Epithelial cell of esophagus (primary cell): ENCODE measurements at regions not wholly inside any gene's neighbourhood (a gene's known extent, or its start where the extent isn't known, plus 50 kb on each side); places are given as distances from the start of the nearest gene placed in this dataset.

Experiments used
- DNase-seq: peaks from one replicate; pipeline ENCODE4 v3.0.0; 2010; ENCODE audit warnings: low read depth
- H3K4me3 ChIP-seq: 2 replicates; pipeline ENCODE4 v1.5.1; 2011; ENCODE audit warnings: mild to moderate bottlenecking, low read length, control low read depth
- TF ChIP-seq, protein P1 (sequence below): IDR thresholded peaks from 2 replicates; pipeline ENCODE4 v1.5.1; 2011; ENCODE audit warnings: low read depth, mild to moderate bottlenecking, low read length, control low read depth, inconsistent platforms; ENCODE audit not compliant: insufficient read depth; ENCODE audit errors: missing control alignments

DNA sequence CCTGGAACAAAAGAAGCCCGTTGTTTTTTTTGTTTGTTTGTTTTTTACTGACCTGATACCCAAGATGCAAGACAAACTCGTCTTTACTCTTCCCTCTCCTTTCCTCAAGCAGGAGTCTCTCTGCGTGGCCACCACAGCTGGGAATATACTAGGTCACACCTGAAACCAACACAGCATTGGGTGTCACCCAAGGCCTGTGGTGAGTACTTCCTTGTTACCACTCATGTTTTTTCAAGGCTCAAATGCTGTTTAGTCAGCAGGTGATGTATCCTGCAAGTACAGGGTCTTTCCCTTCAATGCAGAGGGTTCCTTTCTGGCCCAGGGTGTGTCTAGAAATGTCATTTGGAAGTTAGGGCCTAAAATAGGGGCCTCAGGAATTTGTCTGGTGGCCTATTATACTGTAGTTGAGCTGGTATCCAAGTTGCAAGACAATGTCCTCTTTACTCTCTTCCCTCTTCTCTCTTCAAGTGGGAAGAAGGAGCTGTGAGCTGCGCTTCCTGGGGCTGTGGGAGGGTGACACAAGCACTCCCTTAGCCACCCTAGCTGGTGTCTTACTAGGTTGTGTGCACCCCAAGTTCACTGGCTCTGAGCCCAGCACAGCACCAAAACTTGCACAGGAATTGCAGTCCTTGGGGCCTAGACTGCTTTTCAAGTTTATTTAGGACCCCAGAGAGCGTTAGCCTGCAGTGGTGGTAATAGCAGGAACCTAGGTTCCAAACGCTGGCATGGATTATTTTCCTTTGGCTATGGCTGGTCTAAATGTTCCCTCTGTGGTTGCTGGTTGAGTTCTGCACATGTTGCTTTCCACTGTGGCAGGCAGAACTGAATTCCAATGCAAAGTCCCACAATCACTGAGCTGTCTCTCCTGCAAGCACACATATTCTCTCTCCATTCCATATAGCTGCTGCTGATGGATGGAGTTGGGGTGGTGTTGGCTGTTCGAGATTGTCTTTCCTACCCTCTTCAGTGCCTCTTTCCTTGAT, 91.4 kb upstream of the LYPLAL1 start:
- no peak overlapping the region for H3K4me3 ChIP-seq
- DNase-seq = no peak
- TF ChIP-seq, protein P1, sequence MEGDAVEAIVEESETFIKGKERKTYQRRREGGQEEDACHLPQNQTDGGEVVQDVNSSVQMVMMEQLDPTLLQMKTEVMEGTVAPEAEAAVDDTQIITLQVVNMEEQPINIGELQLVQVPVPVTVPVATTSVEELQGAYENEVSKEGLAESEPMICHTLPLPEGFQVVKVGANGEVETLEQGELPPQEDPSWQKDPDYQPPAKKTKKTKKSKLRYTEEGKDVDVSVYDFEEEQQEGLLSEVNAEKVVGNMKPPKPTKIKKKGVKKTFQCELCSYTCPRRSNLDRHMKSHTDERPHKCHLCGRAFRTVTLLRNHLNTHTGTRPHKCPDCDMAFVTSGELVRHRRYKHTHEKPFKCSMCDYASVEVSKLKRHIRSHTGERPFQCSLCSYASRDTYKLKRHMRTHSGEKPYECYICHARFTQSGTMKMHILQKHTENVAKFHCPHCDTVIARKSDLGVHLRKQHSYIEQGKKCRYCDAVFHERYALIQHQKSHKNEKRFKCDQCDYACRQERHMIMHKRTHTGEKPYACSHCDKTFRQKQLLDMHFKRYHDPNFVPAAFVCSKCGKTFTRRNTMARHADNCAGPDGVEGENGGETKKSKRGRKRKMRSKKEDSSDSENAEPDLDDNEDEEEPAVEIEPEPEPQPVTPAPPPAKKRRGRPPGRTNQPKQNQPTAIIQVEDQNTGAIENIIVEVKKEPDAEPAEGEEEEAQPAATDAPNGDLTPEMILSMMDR = no peak

DNA sequence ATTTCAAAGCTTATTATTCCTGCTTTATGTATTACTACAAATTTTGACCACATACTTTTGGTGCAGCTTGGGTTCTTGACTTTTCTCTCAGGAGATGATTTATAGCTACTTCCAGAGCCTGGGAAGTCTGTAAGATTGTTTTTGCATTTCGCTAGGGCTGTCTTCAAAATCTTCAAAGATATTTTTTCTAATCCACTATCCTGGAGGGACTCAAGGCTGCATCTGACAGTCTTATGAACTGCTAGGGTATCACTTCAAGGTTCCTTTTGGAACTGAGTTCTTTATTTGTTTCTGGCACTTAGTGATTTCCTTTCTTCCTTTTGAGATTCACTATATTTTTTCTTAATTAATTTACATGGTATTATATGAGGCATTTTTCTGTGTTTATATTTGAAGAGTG, 90.0 kb upstream of the LYPLAL1 start:
- DNase-seq = no peak
- H3K4me3 ChIP-seq = no peak overlapping the region
- TF ChIP-seq, protein P1 = no peak

DNA sequence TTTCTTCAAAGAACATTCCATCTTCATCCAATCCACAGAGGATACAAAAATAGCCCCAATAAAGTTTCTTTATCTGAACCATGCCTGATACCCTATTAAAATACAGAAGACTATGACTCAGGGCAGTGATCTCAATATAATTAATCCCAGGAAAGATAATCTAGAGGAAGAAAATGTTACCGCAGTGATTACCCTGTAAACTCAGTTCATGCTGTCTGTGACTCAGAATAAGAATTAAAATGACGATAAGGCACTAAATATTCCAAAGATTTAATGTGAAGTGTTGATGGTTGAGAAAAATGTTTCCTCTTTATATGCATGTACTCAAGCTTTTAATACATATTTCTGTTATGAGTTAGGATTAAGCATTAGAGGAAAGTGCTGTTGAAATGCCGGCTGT, 88.6 kb upstream of the LYPLAL1 start:
- DNase-seq = no peak
- no peak overlapping the region for H3K4me3 ChIP-seq
- TF ChIP-seq, protein P1 = no peak

DNA sequence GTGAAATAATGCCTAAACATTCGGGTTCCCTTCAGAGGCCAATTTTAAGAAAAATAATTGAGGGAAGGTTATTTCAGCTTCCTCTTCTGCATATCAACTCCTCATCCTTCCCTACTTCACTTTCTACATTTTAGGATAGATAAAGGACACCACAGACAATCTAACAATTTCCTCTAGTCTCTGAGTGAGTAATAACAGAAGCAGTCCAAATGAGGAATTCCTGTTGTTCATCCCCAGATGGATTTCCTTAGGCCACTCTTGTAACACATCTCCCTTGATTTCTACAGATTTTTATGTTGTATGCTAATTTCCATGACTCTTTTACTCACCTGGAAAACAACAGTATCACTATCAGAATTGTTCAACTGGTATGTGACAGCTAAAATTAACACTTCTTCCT, 87.7 kb upstream of the LYPLAL1 start:
- H3K4me3 ChIP-seq = no peak overlapping the region
- no peak for DNase-seq
- TF ChIP-seq, protein P1 = no peak

DNA sequence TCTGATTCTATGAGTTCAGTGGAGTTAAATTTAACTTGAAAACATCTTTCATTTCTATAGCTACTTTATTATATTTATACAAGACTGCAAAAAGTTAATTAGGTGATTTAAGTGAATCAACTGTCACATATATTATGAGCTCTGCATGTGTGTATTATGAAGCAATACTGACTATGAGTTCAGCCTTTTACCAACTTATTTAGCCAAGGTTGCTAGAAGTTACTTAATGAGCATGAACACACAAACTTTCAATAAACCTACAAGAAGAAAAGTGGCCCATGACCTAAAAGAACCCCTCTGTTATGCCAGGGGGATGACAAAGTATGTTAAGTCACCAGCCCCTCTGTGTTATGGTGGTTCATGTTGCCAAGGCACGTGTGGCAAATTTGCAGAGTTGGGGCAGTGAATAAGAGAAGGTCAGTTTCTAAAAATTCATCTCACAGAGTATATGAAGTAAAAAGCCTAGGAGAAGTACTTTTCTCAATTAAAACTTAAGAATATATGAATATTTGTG, 86.7 kb upstream of the LYPLAL1 start:
- TF ChIP-seq, protein P1 = no peak
- DNase-seq = no peak
- no peak overlapping the region for H3K4me3 ChIP-seq

DNA sequence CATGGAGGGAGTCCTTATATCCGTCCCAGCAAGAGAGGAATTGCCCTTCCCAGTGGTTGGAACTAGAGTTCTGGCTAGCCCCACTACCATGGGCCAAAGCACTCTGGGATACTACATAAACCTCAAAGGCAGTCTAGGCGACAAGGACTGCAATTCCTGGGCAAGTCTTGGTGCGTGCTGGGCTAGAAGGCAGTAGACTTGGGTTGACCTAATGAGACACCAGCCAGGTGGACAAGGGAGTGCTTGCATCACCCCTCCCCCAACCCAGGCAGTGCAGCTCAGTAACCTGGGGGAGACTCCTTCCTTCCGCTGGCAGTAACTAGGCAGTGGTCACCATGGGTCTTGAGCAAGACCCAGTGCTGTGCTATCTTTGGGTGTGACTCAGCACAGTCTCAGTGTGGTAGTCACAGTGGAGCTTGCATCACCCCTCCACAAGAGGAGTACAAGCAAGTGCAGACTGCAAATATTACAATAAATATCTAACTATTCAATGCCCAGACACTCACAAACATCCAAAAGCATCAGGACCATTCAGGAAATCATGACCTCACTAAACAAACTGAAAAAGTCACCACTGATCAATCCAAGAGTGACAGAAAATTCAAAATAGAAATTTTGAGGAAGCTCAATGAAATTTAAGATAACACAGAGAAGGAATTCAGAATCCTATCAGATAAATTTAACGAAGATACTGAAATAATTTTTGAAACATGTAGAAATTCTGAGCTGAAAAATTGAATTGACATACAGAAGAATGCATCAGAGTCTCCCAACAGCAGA, 84.7 kb upstream of the LYPLAL1 start:
- TF ChIP-seq, protein P1 = no peak
- H3K4me3 ChIP-seq = no peak overlapping the region
- DNase-seq = peak; percentile 97
